Stimulated activated CD8-positive, alpha-beta memory T cell treated with anti-CD3 and anti-CD28 coated beads, Interleukin-4, amount 100 ng/mL, for 1 hour (primary cell): ENCODE measurements at regions not wholly inside any gene's neighbourhood (a gene's known extent, or its start where the extent isn't known, plus 50 kb on each side); places are given as distances from the start of the nearest gene placed in this dataset.
"Not testable (repeated sequence)": the region's sequence is repeated elsewhere in the genome, so short reads cannot be mapped to it uniquely, and the experiment has no call there.

Experiments used
- DNase-seq, 2 donors: peaks; one replicate each; pipeline ENCODE4 v3.0.0-alpha.2; 2020; ENCODE audit warnings: low read depth in 2 of 2, low spot score in 1 of 2

DNA sequence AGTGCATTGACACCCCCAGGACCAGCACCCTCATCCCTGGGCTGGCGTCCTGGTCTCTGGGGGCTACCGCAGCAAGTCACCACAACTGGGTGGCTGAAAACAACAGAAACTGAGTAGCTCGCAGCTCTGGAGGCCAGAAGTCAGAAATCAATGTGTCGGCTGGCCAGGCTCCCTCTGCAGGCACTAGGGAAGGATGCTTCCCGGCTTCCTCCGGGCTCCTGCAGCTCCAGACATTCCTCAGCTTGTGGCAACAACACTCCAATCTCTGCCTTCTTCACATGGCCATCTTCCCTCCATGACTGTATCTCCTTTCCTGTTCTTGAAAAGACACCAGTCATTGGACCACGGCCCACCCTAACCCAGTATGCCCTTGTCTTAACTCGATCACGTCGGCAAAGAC, 224.2 kb downstream of the NPHP4 start:
- no peak for DNase-seq

DNA sequence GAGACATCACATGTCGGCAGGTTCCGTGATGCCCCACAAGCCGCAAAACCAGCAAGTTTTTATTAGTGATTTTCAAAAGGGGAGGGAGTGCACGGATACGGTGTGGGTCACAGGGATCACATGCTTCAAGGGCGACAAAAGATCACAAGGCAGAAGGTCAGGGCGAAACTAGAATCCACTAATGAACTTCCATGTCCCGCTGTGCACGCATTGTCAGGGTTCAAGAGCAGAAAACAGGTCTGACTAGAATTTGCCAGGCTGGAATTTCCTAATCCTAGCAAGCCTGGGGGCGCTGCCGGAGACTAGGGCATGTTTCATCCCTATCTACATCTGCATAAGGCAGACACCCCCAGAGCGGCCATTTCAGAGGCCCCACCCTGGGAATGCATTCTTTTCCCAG, 225.2 kb downstream of the NPHP4 start:
- not testable (repeated sequence) for DNase-seq

DNA sequence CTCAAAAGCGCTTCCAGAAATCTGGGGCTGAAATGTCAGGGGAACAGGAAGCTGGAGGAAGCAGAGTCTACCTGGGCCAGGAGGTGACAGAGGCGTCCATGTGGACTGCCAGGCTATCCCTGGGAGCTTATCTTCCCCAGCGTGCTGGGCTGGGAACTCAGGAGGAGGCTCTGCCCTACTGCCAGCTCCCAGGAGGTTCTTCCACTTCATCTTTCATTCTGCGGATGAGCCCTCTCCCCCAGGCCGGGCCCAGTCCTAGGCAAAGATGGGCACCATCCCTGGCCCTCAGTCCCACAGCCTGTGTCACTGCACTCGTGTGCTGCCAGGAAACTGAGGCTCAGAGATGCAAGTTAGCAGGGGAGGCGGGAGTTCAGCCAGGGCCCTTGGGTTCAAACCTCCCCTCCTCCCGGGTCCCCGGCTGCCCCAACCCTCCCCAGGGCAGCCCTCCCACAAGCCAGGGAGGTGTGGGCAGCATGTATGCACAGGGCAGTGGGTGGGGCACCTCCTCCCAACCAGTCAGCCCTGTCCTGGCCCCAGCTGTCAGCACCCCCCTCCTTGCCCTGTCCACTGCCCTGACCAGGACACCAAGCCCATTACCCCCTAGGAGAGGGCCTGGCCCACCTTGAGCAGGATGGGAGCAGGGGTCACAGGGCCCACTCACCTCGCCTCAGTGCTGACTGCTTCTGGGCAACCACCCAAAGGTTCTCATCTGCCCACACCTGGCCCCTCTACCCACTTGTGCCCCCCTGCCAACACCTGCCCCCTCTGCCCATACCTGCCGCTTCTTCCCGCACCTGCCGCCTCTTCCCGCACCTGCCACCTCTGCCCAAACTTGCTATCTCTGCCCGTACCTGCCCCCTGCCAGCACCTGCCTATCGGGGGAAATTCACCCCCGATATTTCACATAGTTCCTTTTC, 226.0 kb downstream of the NPHP4 start:
- no peak for DNase-seq

DNA sequence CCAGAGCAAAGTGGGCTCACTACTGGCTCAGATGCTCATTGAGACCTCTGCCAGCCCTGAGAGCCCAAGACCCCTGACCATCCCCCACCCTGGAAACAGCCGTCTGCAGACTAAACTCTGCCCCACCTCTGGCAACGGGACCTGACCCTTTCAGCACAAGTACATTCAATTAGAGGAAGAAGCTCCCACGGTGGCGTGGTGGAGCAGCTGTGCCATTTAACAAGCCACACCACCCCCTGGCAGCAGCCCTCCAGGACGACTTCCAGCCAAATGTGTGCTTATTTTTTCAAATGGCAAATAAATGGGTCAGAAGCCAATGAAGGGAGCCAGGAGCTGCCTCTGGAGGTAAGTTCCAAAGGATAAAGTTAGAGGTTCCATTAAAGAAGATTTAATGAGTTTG, 226.7 kb downstream of the NPHP4 start:
- no peak for DNase-seq

DNA sequence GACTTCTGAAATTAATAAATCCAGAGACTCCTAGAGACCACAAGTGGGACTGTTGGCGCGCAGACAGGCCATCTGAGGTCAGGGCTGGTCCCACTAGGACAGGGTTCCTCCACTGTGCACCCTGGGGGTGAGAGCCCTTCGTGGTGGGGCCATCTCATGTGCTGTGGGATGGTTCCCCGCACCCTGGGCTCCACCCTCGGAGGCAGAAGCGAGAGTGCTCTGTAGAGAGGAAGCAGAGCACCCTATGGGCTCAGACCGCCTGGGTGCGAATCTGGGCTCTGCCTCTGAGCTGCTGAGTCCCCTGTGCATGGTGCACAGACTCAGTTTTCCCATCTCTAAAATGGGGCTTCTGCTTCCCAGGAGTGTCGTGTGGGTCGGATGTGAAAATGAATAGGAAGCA, 227.3 kb downstream of the NPHP4 start:
- no peak for DNase-seq

DNA sequence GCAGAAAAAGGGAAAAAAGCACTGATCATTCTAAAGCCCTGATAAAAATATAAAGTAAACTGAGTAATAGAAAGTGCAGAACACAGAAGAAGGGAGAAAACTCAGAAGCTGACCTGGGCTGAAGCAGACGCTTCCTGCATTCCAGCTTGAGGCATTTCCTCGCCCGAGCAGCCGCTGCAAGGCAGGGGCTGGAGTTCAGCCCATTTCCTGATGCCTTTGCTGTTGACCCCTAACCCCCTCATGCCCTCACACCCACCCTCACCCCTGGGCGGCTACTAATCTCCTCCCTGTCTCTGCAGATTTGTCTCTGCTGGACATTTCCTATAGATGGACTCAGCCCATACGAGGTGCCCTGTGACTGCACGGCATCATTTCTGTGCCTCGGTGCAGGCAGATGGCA, 227.8 kb downstream of the NPHP4 start:
- no peak for DNase-seq

DNA sequence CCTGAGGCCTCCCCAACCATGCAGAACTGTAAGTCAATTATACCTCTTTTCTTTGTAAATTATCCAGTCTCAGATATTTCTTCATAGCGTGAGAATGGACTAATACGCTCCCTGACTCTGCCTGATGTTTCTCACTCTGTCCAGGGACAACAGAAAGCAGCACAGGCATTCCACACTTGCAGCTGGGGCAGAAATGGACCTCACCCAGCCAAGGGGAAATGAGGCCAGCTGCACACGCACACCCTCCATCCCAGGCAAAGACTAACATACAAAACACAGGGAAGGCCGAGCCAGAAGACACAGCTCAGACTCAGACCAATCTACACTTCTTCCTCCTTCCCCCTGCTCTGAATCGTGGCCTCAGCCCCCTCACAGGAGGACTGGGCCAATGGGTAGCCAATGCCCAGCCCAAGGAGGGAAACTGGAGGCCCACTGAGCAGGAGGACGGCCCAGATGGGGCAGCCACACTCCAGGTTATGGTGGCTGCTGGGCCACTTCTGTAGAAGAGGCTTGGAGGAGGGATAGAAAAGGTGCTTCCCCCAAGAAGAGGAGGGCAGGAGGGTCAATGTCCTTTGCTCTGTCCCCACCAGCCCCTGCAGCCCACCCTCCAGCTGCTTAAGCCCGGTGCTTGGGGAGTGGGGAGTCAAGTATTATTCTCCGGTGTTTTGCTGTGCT, 228.4 kb downstream of the NPHP4 start:
- no peak for DNase-seq

DNA sequence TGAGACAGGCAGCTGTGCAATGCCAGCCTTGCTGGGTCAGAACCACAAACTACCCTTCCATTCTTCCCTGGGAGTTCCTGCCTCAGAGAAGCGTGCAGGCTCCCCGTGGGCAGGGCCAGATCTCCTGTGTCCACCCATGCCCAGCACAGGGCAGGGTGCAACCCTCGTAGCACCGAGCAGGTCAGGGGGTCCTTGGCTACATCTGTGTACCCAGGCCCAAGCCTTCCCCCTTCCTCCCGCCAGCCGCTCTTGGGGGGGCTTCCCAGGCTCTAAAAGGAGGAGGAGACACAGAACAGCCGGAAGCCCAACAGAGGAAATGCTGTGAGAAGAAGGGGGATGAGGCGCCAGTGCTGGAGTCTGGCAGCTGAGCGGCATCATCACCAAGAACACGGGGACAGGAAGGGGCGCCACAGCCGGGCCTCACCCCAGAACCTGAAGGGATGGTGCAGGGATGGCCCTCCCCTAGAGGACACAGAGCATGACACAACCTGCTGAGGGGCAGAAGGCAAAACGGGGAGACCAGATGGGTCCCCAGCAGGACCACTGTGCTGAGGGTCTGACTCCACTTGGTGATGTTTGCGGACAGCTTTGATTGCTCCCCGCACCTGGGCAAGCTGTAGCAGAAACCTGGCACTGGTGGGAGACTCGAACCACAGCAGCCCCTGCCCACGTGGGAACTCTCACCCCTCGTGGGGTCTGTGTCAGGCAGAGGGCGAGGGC, 233.2 kb downstream of the NPHP4 start:
- DNase-seq, result no peak

DNA sequence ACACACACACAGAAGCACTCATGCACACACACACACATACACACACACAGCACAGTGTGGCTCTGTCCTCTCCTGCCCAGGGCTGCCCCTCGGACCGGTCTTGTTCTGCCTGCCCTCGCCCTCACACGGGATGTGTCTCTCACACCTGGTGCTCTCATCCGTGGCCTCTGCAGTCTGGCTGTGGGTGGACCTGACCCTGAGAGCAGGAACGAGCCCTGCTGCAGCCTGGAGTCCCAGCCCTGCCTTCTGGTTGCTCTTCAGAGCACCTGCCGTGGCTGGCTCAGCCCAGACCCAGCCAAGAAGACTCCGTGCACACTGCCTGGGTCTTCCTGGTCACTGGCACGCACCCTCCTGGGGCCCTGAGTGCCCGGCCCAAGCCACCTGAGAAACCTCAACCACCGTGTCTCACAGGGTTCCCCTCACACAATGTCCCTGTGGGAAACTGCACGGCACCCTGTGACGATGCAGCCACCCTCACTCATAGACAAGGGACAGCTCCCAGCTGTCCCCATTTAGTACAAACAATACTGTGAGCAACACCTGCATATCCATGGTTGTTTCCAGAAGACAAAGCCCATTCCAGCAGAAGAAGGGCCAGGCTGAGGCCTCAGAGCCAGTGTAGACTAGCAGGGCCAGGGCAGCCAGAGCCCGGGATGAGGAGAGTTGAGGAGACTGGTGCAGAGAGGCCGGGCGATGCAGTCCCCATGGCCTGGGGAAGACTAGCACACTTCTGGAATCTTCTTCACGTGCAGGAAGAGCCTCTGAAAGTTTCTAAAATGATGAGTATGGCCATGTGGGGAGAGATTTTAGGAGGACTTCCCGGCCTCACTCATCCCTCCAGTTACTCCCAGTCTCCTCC, 234.0 kb downstream of the NPHP4 start:
- DNase-seq, result no peak

DNA sequence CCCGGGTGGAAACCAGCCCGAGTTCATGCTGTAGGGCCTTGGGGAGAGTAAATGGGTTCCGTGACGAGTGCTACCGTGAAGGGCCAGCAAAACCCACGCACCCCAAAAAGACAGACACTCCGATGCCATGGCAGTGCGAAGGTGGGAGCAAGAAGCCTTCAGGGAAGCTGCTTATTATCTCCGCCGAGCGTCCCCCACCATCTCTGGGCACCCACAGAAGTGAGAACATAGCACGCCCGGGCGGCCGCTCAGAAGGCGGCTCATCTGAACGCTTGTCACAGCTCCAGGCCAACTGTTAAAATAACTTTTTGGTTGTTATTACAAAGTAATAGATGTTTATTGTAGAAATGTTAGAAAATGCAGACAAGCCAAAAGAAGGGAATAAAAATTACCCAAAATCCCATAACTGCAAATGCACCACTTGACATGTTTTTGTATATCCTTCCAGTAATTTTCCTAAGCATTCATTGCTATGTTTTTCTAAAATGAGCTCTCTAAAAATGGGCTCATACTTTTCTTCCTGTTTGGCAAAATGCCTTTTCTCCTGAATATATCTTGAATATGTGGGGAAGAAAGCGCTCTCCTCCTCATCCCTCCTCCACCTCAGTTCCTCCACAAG, 234.9 kb downstream of the NPHP4 start:
- no peak for DNase-seq

DNA sequence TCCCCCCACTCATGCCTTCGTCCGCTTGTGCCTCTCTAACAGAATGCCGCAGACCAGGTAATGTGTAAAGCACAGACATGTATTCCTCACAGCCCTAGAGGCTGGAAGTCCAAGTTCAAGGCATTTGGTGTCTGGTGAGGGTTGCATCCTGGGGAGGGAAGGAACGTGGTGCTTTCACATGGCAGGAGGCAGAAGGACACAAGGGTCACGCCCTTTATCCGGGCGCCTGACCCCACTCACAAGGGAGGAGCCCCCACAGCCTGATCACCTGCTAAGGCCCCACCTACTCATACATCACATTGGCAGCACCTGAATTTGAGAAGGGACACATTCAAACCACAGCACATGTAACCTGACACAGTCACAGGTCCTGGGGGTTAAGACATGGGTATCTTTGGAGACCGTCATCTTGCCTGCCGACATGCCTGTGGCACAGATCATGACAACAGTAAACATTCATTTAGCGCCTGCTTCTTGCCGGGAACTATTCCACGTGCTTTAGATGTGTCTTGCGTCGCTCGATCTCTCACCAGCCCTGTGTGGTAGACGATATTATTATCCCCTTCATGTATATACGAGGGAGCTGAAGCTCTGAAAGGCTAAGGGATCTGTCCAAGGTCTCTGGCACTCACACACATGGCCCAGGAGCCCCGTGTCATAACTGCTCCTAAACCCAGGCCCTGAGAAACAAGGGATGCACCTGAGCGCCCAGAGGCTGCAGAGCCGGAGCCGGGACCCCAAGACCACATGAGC, 235.6 kb downstream of the NPHP4 start:
- DNase-seq, result no peak

DNA sequence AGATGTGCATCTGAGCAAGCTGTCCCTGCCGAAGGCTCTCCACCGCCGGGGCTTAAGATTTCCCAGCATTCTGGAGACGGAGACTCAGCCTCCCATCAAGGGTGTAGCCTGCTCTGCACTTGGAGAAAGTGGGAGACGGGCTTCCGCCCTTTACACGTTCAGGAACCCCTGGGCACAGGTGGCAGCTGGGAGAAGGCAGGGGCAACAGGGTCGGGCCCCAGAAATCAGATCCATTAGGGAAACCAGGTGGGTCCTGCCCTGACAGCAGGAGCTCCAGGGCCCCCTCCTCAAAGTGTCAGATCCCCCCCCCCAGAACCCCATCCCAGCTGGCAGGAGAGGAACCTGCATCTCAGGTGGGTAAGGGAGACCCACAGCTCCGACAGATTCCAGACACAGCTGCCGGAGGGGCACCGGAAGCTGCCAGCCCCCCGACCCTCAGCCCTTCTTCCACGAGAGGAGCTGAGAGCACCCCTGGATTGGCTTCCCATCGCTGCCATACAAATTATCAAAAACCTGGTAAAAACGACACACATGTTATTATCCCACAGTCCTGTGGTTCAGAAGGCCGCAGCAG, 236.6 kb downstream of the NPHP4 start:
- no peak for DNase-seq

DNA sequence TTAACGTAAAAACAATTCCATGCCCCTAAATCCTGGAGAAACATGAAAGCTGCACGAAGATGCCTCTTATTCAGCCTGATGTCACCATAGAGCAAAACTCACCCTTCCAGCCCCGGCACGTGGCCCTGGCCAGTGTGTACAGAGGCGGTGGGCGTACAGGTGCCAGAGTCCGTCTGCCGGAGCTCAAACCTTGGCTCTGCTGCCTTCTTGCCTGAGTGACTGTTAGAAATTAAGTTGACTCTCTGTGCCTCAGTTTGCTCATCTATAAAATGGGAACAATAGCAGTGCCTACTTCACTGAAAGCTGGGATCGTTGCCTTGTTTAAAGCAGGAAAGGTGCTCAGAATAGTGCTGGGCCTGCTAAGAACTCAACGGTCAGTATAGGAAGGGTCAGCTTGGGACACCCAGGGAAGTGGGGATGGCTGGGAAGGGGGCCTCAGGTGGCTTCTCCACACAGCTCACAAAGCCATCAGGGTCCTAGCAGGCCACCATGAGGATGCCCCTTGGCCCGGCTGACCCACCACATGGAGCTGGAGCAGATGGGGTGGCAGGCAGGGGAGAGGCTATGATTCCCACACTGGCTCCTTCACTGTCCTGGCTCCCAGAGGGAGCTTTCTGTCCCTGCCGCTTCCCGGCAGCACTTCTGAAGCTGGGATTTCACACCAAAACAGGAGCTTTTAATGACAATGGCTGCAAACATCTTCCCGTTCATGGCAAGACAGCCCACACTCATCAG, 237.2 kb downstream of the NPHP4 start:
- no peak for DNase-seq

DNA sequence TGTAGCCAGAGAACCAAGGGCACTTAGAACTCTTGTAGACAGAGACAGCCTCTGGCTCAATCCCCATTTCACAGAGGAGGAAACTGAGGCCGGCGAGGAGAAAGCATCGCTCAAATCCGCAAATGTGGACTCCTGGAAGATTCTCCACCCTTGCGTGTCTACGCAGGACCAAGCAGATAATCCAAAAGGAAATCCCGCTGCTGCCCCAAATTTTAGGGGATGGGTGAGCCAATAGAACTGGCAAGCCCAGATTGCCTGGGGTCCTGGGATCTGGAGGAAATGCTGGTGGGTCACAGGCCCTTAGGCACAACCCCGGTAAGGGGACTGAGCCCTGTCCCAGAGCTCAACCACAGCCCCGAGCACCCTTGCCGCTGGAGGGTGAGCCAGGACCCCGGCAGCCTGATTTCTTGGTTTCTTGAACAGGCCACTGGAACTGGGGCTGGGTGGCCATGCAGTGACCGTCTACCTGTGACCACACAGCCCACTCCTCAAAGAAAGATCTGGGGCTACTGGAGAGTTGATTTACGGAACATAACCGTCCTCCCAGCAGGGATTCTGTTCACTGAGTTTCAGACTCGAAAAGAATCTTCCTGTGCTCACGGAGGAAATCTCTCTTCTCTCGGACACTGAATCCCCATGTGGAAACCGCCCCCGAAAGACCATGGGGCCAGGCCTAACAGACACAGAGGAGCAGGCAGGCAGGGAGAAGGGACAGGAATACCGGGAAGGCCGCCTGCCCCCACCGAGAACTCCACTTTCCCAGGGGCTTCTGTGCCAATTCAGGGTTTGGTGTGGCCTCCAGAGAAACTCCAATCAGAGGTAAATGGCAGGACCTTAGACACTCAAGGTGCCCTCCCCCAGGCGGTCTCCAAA, 238.4 kb downstream of the NPHP4 start:
- no peak for DNase-seq

DNA sequence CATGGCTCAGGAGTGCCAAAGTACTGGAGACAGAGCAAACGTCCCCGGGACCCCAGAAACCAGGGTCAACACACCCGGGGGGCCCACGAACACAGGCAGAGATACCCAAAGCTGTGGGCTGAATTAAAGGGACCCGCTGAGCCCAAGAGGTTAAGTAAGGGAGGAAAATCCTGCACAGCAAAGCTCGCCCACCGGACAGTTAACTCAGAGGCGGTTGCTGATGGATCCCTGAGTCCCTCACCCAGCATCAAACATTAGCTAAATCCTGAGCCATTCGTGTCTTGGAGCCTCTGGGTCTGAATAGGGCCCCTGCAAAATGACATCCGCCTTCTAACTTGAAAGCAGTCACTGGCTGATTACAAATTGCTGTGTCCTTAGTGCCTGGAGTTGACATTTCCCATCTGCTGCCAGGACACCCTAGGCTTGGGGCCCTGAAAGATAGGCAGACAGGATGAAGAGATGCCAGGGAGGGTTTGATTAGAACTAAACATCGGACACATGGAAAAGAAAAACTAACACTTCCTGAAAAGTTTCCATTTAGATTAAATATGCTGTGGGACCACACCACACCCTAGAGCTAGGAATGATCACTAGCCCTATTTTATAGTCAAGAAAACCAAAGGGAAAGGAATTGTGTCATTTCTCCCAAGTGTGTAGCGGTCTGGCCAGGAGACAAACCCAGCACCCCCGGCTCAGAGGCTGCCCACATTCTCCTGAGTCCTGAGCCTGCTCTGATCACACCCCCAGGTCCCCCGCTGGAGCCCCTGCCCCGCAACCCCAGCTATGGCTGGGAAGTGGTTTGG, 239.3 kb downstream of the NPHP4 start:
- DNase-seq, result no peak

DNA sequence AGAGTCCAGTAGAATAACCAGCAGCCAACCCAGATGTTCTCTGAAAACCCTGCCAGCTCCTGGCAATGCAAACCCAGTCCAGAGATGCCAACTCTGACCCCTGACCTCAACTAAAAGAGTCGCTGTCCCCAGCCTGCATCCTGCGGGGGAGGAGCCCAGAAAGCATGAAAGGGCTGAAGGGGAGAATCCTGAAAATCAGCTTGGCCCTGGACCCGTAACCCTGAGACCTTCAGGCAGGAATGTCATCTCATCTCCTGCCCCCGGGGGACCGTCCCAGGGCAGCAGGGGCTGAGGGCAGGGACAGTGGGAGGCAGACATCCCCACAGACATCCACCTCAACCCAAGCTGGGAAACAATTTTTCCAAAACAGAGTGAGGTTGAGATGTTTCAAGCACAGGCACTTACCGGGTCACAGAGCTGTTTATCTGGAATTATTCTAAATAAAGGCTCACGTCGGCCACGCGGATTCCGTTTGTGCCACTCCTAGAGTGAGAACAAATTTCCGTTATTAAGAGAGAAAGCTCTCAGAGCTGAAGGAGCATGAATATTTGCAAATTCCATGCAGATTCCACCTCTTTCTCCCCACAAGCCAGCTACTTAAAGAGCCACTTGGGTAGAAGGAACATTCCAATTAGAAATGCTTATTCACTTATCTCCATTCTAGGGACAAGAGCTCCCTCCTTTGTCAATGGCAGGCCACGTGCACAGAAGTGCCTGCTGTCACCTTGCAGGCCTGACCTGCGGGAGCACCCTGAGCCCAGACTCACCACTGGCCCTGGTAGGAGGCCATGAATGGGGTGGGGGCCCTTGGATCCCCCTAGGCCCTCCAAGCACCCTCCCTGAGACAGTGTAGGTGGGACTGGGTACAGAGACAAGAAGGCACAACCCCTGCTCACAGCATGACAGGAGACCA, 240.1 kb downstream of the NPHP4 start:
- no peak for DNase-seq
